K562 (cell line): ENCODE measurements at regions not wholly inside any gene's neighbourhood (a gene's known extent, or its start where the extent isn't known, plus 50 kb on each side); places are given as distances from the start of the nearest gene placed in this dataset.
"Not testable (repeated sequence)": the region's sequence is repeated elsewhere in the genome, so short reads cannot be mapped to it uniquely, and the experiment has no call there.

ENCODE experiments used
- ATAC-seq: fragments of 200-7000 bp; cut with Tn5 transposase; 3 replicates; pipeline ENCODE4 v1.9.1; 2020; ENCODE audit warnings: moderate library complexity
- BruUV-seq: library from RNA; stranded (reverse); fragments of 400-500 nt; replicated peaks from 2 replicates; lab custom pipeline; 2021; lab: Mats Ljungman, UMichigan
- CTCF ChIA-PET: fragments of 300-600 bp; formaldehyde crosslinking; extraction: SDS; loops from one replicate; lab custom pipeline; 2021; ENCODE audit warnings: low intra/inter-chr PET ratio; lab: Yijun Ruan, JAX
- POLR2A ChIA-PET: fragments of 300-600, 350-650 bp; sonication (Branson Sonifier 250); formaldehyde crosslinking; extraction: SDS; loops from one replicate; lab custom pipeline; 2021; ENCODE audit warnings: antibody characterized with exemption, inconsistent platforms; lab: Yijun Ruan, JAX
- DNase-seq, 4 experiments: peaks; one replicate each; pipeline versions ENCODE4 v3.0.0 to v3.0.0-alpha.2; 2011 to 2018; ENCODE audit warnings: low spot score in 3 of 4, mixed read lengths in 3 of 4; ENCODE audit errors: extremely low read depth in 1 of 4
- FAIRE-seq: peaks from 2 replicates; lab custom pipeline; 2011; peaks lifted over from hg19 to GRCh38; lab: Jason Lieb, UNC
- H2AFZ ChIP-seq: 2 replicates; pipeline ENCODE4 v1.6.0; 2011; ENCODE audit warnings: low read depth, low read length, control low read depth, inconsistent platforms
- H3K27ac ChIP-seq: fragments of 200-600 bp; 3 replicates; pipeline ENCODE4 v1.8.0; 2011; ENCODE audit warnings: low read depth, mild to moderate bottlenecking, control low read depth, inconsistent platforms, low read length, moderate library complexity, mixed read lengths; ENCODE audit errors: extremely low read depth
- H3K27me3 ChIP-seq, 2 experiments: fragments of 300-600 bp in 1 of 2; 2 replicates in 1 of 2; 3 replicates in 1 of 2; pipeline versions ENCODE4 v1.6.0 to v1.8.0; 2011; ENCODE audit warnings: inconsistent platforms in 2 of 2, low read length in 2 of 2, mild to moderate bottlenecking in 1 of 2, mixed read lengths in 1 of 2, moderate library complexity in 1 of 2; ENCODE audit not compliant: control insufficient read depth in 2 of 2, insufficient read depth in 2 of 2
- H3K36me3 ChIP-seq: fragments of 300-600 bp; 3 replicates; pipeline ENCODE4 v1.8.0; 2011; ENCODE audit warnings: mild to moderate bottlenecking, low read length, inconsistent platforms; ENCODE audit not compliant: control insufficient read depth, insufficient read depth
- H3K4me1 ChIP-seq, 2 experiments: fragments of 200-600 bp in 1 of 2; replicated peaks in 1 of 2; 2 replicates in 1 of 2; 3 replicates in 1 of 2; pipeline versions ENCODE4 v1.5.1 to v1.8.0; 2011; ENCODE audit warnings: inconsistent platforms in 2 of 2, low read length in 2 of 2, mild to moderate bottlenecking in 1 of 2, mixed read lengths in 1 of 2, moderate library complexity in 1 of 2; ENCODE audit not compliant: control insufficient read depth in 2 of 2, insufficient read depth in 2 of 2
- H3K4me2 ChIP-seq: 2 replicates; pipeline ENCODE4 v1.6.1; 2011; ENCODE audit warnings: low read length, control low read depth, inconsistent platforms, mixed read lengths; ENCODE audit not compliant: insufficient read depth
- H3K4me3 ChIP-seq: fragments of 200-600 bp; sonication (generic), shearing (Covaris generic); 2 replicates; pipeline ENCODE4 v1.5.1; 2016; ENCODE audit warnings: control low read depth, inconsistent platforms
- H3K79me2 ChIP-seq: fragments of 200-600 bp; 3 replicates; pipeline ENCODE4 v1.8.0; 2011; ENCODE audit warnings: low read length, inconsistent platforms; ENCODE audit not compliant: control insufficient read depth, insufficient read depth
- H3K9ac ChIP-seq, 2 experiments: 2 replicates each; pipeline versions ENCODE4 v1.6.0 to v1.6.1; 2011; ENCODE audit warnings: low read depth in 2 of 2, low read length in 2 of 2, control low read depth in 1 of 2, inconsistent platforms in 1 of 2, mild to moderate bottlenecking in 1 of 2, mixed read lengths in 1 of 2; ENCODE audit not compliant: insufficient read depth in 1 of 2
- H3K9me1 ChIP-seq: one replicate; pipeline ENCODE4 v1.6.0; 2011; ENCODE audit warnings: inconsistent platforms, mild to moderate bottlenecking, low read length, moderate library complexity; ENCODE audit not compliant: control insufficient read depth, insufficient read depth
- H3K9me3 ChIP-seq: replicated peaks from 2 replicates; pipeline ENCODE4 v1.5.1; 2011; ENCODE audit warnings: low read depth, low read length, inconsistent platforms; ENCODE audit not compliant: control insufficient read depth, insufficient read depth
- H4K20me1 ChIP-seq: replicated peaks from 2 replicates; pipeline ENCODE4 v1.6.1; 2011; ENCODE audit warnings: low read length, inconsistent platforms, mixed read lengths; ENCODE audit not compliant: control insufficient read depth, insufficient read depth
- ADNP ChIP-seq: fragments of 200-800 bp; sonication (Bioruptor generic); IDR thresholded peaks from 2 replicates; pipeline ENCODE4 v1.6.1; 2016; ENCODE audit warnings: missing genetic modification characterization, missing compliant biosample characterization
- ARNT ChIP-seq, 2 experiments: fragments of 450-650 bp; IDR thresholded peaks; 2 replicates each; pipeline ENCODE4 v1.6.1; 2016; ENCODE audit warnings: mild to moderate bottlenecking in 1 of 2
- PTRF ChIP-seq: fragments of 450-650 bp; IDR thresholded peaks from 2 replicates; pipeline ENCODE4 v1.6.1; 2016; ENCODE audit warnings: mild to moderate bottlenecking, missing genetic modification characterization, missing compliant biosample characterization
- RBM34 ChIP-seq: fragments of 200-400 bp; formaldehyde crosslinking; IDR thresholded peaks from 2 replicates; pipeline ENCODE4 v1.6.1; 2018; ENCODE audit warnings: low read length, borderline replicate concordance; ENCODE audit not compliant: insufficient read depth
- ZKSCAN8 ChIP-seq: fragments of 200-800 bp; sonication (Bioruptor generic); IDR thresholded peaks from 2 replicates; pipeline ENCODE4 v1.6.1; 2016; ENCODE audit warnings: missing genetic modification characterization, missing compliant biosample characterization
- WGBS: fragments of 100-300 bp; shearing (Covaris generic); methylation state at CpG from one replicate; pipeline ENCODE4 v1.1.6; 2016; ENCODE audit warnings: low coverage, mixed read lengths; ENCODE audit not compliant: insufficient coverage; ENCODE audit errors: missing lambda C conversion rate; 5-methylcytosine and 5-hydroxymethylcytosine counted together
- in situ Hi-C: fragments of 300-500 bp; cut with MboI; formaldehyde crosslinking; loops from 4 replicates; pipeline ENCODE4 v1.15.0; 2018; ENCODE audit warnings: inconsistent platforms, mixed read lengths
- intact Hi-C: fragments of 100-400 bp; cut with micrococcal nuclease; formaldehyde crosslinking; loops from 2 replicates; pipeline ENCODE4 v1.14.2; 2022
- TF ChIP-seq, protein P1 (sequence below): fragments of 200-800 bp; sonication (Bioruptor generic); IDR thresholded peaks from 2 replicates; pipeline ENCODE4 v1.6.1; 2016; ENCODE audit warnings: missing genetic modification characterization, missing compliant biosample characterization
- TF ChIP-seq, protein P2 (sequence below): fragments of 450-650 bp; IDR thresholded peaks from 2 replicates; pipeline ENCODE4 v1.6.1; 2018; ENCODE audit not compliant: partially characterized antibody

DNA sequence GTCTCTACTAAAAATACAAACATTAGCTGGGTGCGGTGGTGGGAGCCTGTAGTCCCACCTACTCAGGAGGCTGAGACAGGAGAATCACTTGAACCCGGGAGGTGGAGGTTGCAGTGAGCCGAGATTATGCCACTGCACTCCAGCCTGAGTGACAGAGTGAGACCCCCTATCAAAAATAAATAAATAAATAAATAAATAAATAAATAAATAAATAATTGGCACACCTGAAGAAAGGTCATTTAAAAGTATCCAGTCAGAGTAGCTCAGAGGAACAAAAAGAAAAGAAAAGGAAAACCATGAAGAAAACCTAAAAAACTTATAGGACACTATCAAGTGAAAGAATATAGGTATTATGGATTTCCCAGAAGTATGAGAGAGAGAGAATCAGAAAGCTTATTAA is 330.1 kb upstream of the AR start:
- not testable (repeated sequence) for FAIRE-seq

DNA sequence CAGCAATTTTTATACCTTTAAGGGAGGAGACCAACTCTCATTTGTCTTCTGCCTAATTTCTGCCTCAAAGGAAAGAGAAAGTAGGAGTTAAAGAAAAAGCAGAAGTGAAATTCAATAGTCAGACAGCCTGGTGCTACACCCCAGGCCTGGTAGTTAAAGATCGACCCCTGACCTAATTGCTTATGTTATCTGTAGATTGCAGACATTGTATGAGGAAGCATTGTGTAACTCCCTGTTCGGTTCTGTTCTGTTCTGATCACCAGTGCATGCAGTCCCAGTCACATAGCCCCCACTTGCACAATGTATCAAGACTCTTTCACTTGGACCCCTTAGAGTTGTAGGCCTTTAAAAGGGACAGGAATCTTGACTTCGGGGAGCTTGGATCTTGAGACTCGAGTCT is 335.9 kb upstream of the AR start:
- ChIA-PET POLR2A (no interaction called here), CTCF (no interaction called here)
- no TSS peak for BruUV-seq
- 0% methylated on average over 4 of the region's 4 CpGs for WGBS
- Histone ChIP-seq H3K4me2 (no peak overlapping the region), H3K36me3 (no peaks in the 10 kb centered on the region), H3K4me1 (no peaks in the 10 kb centered on the region), H2AFZ (no peak overlapping the region), H3K27me3 (no peaks in the 10 kb centered on the region), H3K4me3 (no peak overlapping the region), H3K9me1 (no peaks in the 10 kb centered on the region), H4K20me1 (no peaks in the 10 kb centered on the region), H3K27ac (no peak overlapping the region), H3K9ac (no peak overlapping the region), H3K9me3 (no peaks in the 10 kb centered on the region), H3K79me2 (no peaks in the 10 kb centered on the region)
- DNase-seq (no peak), FAIRE-seq (no peak), ATAC-seq (no peak)
- intact Hi-C loops (no loop called here), in situ Hi-C loops (no loop called here)
- TF ChIP-seq ARNT (IDR thresholded peaks at IDR 0.05) (no peak), RBM34 (no peak), ZKSCAN8 (CRISPR knock-in tag) (no peak), PTRF (tag) (no peak), ADNP (tag) (no peak)
- TF ChIP-seq, protein P1, sequence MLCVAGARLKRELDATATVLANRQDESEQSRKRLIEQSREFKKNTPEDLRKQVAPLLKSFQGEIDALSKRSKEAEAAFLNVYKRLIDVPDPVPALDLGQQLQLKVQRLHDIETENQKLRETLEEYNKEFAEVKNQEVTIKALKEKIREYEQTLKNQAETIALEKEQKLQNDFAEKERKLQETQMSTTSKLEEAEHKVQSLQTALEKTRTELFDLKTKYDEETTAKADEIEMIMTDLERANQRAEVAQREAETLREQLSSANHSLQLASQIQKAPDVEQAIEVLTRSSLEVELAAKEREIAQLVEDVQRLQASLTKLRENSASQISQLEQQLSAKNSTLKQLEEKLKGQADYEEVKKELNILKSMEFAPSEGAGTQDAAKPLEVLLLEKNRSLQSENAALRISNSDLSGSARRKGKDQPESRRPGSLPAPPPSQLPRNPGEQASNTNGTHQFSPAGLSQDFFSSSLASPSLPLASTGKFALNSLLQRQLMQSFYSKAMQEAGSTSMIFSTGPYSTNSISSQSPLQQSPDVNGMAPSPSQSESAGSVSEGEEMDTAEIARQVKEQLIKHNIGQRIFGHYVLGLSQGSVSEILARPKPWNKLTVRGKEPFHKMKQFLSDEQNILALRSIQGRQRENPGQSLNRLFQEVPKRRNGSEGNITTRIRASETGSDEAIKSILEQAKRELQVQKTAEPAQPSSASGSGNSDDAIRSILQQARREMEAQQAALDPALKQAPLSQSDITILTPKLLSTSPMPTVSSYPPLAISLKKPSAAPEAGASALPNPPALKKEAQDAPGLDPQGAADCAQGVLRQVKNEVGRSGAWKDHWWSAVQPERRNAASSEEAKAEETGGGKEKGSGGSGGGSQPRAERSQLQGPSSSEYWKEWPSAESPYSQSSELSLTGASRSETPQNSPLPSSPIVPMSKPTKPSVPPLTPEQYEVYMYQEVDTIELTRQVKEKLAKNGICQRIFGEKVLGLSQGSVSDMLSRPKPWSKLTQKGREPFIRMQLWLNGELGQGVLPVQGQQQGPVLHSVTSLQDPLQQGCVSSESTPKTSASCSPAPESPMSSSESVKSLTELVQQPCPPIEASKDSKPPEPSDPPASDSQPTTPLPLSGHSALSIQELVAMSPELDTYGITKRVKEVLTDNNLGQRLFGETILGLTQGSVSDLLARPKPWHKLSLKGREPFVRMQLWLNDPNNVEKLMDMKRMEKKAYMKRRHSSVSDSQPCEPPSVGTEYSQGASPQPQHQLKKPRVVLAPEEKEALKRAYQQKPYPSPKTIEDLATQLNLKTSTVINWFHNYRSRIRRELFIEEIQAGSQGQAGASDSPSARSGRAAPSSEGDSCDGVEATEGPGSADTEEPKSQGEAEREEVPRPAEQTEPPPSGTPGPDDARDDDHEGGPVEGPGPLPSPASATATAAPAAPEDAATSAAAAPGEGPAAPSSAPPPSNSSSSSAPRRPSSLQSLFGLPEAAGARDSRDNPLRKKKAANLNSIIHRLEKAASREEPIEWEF (CRISPR knock-in tag) = no peak
- TF ChIP-seq, protein P2, sequence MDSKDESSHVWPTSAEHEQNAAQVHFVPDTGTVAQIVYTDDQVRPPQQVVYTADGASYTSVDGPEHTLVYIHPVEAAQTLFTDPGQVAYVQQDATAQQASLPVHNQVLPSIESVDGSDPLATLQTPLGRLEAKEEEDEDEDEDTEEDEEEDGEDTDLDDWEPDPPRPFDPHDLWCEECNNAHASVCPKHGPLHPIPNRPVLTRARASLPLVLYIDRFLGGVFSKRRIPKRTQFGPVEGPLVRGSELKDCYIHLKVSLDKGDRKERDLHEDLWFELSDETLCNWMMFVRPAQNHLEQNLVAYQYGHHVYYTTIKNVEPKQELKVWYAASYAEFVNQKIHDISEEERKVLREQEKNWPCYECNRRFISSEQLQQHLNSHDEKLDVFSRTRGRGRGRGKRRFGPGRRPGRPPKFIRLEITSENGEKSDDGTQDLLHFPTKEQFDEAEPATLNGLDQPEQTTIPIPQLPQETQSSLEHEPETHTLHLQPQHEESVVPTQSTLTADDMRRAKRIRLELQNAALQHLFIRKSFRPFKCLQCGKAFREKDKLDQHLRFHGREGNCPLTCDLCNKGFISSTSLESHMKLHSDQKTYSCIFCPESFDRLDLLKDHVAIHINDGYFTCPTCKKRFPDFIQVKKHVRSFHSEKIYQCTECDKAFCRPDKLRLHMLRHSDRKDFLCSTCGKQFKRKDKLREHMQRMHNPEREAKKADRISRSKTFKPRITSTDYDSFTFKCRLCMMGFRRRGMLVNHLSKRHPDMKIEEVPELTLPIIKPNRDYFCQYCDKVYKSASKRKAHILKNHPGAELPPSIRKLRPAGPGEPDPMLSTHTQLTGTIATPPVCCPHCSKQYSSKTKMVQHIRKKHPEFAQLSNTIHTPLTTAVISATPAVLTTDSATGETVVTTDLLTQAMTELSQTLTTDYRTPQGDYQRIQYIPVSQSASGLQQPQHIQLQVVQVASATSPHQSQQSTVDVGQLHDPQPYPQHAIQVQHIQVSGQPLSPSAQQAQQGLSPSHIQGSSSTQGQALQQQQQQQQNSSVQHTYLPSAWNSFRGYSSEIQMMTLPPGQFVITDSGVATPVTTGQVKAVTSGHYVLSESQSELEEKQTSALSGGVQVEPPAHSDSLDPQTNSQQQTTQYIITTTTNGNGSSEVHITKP = no peak

More for the DNA sequence above, 330.1 kb upstream of the AR start:
- ATAC-seq, H3K9me3 ChIP-seq, H3K9me1 ChIP-seq, H2AFZ ChIP-seq, POLR2A ChIA-PET, H3K27ac ChIP-seq, intact Hi-C loops, CTCF ChIA-PET, H3K27me3 ChIP-seq, H4K20me1 ChIP-seq, in situ Hi-C loops, H3K79me2 ChIP-seq, H3K4me1 ChIP-seq, H3K36me3 ChIP-seq, H3K9ac ChIP-seq, DNase-seq, H3K4me3 ChIP-seq, BruUV-seq, H3K4me2 ChIP-seq: not testable (repeated sequence)
- WGBS = 14% methylated on average over 3 of the region's 3 CpGs
